ENCODE measurements at regions not wholly inside any gene's neighbourhood (a gene's known extent, or its start where the extent isn't known, plus 50 kb on each side); places are given as distances from the start of the nearest gene placed in this dataset.

GRCh38 chr4:125827696-125828052 is 512.9 kb downstream of the FAT4 start:
- TF ChIP-seq GATA2 (IDR thresholded peaks at IDR 0.05; ENCODE audit: low read depth, low read length), result no peak
- no peak for TF ChIP-seq GATA3 (IDR thresholded peaks at IDR 0.05; ENCODE audit: low read depth, low read length)

Measured in SH-SY5Y (cell line).